HG02970 (cell line): ENCODE measurements at regions not wholly inside any gene's neighbourhood (a gene's known extent, or its start where the extent isn't known, plus 50 kb on each side); places are given as distances from the start of the nearest gene placed in this dataset.

Source experiments
- ATAC-seq: cut with Tn5 transposase; IDR thresholded peaks from one replicate; pipeline ENCODE4 v1.9.1; 2021; ENCODE audit warnings: mild to moderate bottlenecking, moderate library complexity, moderate number of reproducible peaks; ENCODE audit not compliant: unreplicated experiment, low FRiP score

- no peak for ATAC-seq
Measured at GRCh38 chr18:40652321-40652720, 1302.7 kb upstream of the PIK3C3 start.

- no peak for ATAC-seq
Measured at GRCh38 chr18:40651163-40651562, 1303.9 kb upstream of the PIK3C3 start.

DNA sequence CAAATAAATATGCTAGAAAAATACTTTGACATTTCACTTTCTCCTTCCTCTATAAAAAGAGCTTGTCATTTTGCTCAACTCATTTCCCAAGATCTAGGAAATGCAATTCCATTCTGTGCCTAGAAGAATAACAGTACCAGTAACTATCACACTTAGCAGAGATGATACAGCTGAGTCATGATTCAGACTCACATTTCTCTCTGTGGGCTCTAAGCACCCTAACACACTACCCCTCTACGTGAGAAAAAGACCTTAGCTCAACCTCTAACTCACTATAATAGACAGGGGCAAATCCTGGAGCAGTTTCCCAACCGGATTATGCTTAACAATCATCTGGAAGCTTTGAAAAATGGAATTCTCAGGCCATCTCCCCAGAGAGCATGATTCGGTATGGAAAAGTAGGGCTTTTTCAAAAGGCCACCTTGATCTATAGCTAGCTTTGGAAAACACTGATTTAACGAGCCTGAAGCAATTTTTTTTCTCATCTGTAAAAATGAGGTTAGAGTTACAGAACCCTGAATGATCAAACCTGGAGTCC lies 1312.3 kb upstream of the PIK3C3 start:
- ATAC-seq = no peak

DNA sequence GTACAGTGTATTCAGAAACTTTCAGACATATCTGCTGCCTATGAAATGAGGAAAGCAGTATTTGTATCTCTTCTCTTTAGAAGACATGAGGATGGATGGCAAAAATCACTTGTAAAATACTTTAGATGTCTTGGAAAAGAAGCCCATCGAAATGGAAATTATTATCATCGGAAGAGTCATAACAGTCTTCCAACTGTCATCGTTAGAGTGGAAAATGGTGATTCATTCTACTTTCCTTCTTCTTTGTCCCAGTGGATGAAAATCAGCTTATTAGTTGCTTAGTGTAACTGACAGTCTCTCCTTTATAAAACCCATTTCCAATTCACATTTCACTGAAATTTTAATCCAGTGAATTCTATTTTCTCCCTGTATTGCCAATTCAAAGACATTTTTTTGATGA lies 1323.7 kb upstream of the PIK3C3 start:
- no peak for ATAC-seq

GRCh38 chr18:40630496-40630895 lies 1324.5 kb upstream of the PIK3C3 start:
- ATAC-seq = no peak

DNA sequence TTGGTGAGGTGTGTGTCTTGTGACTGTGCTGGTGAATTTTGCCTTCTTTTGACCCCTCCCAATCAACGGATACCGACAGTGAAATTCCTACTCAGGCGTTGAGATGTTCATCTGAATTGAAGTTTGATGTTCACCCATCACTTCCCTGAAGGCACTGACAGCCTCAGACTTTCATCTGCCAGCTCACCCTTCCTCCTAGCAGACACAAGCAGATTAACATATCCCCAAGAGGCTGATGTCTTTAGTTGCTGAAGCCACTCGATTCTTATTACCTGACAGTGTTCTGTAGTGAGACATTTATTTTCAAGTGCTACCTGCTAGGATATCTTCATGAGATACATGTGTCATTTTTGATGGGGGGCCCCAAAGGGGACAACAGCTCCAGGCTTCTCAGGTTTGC lies 1330.1 kb upstream of the PIK3C3 start:
- no peak for ATAC-seq

GRCh38 chr18:40613721-40614120 lies 1341.3 kb upstream of the PIK3C3 start:
- no peak for ATAC-seq

- no peak for ATAC-seq
Measured at GRCh38 chr18:40612356-40612755, 1342.7 kb upstream of the PIK3C3 start.

GRCh38 chr18:40608226-40608625 lies 1346.8 kb upstream of the PIK3C3 start:
- no peak for ATAC-seq

GRCh38 chr18:40607542-40608148 lies 1347.4 kb upstream of the PIK3C3 start:
- no peak for ATAC-seq

- no peak for ATAC-seq
Measured at GRCh38 chr18:40606996-40607395, 1348.0 kb upstream of the PIK3C3 start.

- ATAC-seq = no peak
Measured at GRCh38 chr18:40583671-40584070, 1371.4 kb upstream of the PIK3C3 start.

DNA sequence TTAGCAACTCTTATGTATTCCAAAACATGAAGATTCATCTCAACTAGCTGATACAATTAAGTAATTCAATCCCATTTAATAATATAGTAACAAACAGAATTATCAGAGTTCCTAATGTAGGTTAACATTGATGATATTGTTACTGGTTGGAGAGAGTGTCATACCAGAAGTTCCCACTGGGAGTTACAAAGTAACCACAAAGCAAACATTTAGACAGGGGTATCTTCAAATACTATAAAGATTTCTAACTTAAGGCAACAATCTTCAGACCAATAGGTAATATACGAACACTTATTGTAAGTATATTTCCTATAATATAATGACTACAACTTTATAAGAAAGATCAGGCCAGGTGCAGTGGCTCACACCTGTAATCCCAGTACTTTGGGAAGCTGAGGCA lies 1372.9 kb upstream of the PIK3C3 start:
- no peak for ATAC-seq

DNA sequence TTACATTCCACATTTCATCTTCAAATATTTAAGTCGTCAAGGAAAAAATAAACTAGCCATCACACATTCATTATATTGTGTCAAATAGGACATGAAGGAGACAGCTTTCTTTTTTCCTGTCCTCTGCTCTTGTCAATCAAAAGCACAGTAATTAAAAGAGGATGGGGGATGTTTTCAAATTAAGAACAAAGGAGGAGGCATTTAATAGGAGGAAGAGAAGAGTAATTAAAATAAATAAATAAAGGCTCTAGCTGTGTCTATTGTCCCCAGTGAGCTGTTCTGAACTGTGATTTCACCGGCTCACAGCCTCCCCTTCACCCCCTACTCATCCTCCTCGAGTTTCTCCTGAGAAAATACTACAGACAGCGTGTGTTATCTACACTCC lies 1377.1 kb upstream of the PIK3C3 start:
- ATAC-seq = no peak

- ATAC-seq = no peak
Measured at GRCh38 chr18:40577239-40577980, 1377.6 kb upstream of the PIK3C3 start.

DNA sequence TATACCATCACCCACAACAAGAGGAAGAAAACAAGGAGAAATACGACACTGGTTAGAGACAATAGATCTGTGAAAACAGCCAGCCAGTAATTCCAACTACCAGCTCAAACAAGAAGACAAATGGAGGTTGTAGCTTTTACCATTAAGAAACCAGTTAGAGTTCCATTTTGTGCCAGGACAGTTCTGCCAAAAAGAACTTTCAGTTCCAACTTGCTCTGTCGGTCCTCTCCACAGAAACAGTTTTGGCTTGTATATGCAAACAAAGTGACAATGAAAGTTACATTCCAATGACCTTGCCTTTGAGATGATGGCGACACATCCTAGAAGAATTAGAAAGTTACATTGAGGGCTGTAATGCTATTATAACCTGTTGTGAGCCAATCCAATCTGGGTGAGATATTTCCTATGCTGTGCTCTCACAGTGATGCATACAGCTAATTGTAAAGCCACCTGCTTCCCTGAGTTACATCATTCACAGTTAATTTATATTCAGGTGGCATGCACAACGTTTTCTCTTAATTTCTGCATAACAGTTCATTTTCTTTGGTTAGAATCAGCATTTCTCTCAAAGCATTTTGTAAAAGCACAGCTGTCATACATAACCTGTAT lies 1378.4 kb upstream of the PIK3C3 start:
- no peak for ATAC-seq

- no peak for ATAC-seq
Measured at GRCh38 chr18:40570615-40571014, 1384.4 kb upstream of the PIK3C3 start.

GRCh38 chr18:40569605-40570004 lies 1385.4 kb upstream of the PIK3C3 start:
- no peak for ATAC-seq

DNA sequence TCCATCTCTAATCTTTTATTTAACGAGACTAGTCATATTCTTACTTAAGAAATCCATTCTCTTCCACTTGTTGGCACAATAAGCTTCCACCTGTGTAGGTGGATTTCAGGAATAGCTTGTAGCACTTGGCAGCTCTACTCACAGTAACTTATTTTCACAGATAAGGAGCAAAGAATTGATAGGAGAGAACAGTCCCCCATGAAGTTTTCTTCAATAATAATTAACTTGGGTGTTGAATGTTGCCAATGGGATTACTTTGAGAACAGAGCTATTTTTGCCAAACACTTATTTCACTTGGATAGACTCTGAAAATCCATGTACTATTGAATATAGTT lies 1388.6 kb upstream of the PIK3C3 start:
- ATAC-seq = no peak

DNA sequence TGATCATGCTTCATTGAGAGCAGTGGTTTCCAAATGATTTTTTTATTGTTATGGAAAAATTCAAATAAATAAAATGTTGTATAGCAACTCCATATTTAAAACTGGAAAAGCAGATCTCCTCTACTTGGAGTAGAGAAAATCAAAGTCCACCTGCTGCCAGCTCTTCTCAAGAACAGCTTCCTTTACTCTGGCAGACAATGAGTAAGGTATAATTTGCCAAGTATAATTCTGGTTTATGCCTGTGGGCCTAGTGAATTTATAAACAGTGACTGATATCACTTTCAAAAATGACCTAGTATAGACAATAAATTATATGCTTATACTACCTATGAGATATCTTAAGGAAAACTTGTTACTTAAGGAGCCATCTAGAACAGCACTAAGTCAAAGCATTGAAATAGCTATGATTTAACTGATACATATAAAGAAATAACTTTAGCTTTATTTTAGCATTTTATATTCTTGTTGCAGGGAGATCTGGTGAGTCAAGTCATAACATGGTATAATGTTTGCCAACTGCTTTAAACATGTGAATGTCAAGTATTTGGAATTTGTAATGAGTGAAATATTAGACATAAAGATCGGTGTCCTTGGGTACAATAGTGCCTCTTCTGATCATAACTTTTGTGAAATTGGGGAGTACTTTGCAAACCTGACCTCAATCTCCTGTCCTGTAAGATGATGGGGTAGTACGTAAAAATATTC lies 1389.1 kb upstream of the PIK3C3 start:
- no peak for ATAC-seq

DNA sequence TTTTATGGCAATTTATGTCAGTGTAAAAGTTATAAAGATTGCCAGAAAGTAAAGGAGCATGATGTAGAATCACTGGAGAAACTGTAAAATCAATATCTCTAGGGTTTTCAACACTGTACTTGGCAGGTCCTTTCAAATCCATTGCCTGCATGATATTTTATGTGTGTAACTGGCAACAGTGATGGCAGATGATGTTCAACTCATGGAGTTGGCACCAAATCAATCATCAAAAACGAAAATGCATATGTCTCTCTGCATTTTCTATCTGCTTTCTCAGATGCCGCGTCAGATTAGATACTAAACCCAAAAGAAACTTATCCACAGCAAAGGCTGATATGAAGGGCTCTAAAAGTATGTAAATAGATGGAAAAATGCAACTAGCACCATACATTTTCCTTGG lies 1395.5 kb upstream of the PIK3C3 start:
- no peak for ATAC-seq
